Gastrocnemius medialis (tissue), 4 donors: ENCODE measurements at regions not wholly inside any gene's neighbourhood (a gene's known extent, or its start where the extent isn't known, plus 50 kb on each side); places are given as distances from the start of the nearest gene placed in this dataset.

Experiments
- CTCF ChIP-seq, 5 experiments: fragments of 450-650 bp in 3 of 5; fragments of 200-600 bp in 2 of 5; sonication (generic) in 2 of 5; IDR thresholded peaks in 4 of 5; conservative IDR thresholded peaks in 1 of 5; 1 replicate in 4 of 5; 2 replicates in 1 of 5; pipeline ENCODE4 v1.5.1; 2016 to 2019; ENCODE audit warnings: antibody characterized with exemption in 5 of 5, mild to moderate bottlenecking in 3 of 5, moderate library complexity in 3 of 5
- POLR2A ChIP-seq, 2 donors: fragments of 450-650 bp; IDR thresholded peaks; one replicate each; pipeline ENCODE4 v1.6.1; 2017; ENCODE audit warnings: antibody characterized with exemption in 2 of 2, mild to moderate bottlenecking in 2 of 2, moderate library complexity in 2 of 2

GRCh38 chr9:106130374-106130773, 436.0 kb downstream of the TMEM38B start:
- TF ChIP-seq CTCF (IDR thresholded peaks at IDR 0.05 in 4 of 5, conservative IDR thresholded peaks at IDR 0.05 in 1 of 5) = no peak
- TF ChIP-seq POLR2A (IDR thresholded peaks at IDR 0.05) = no peak
